ENCODE measurements at regions not wholly inside any gene's neighbourhood (a gene's known extent, or its start where the extent isn't known, plus 50 kb on each side); places are given as distances from the start of the nearest gene placed in this dataset.
"Not testable (repeated sequence)": the region's sequence is repeated elsewhere in the genome, so short reads cannot be mapped to it uniquely, and the experiment has no call there.

DNA sequence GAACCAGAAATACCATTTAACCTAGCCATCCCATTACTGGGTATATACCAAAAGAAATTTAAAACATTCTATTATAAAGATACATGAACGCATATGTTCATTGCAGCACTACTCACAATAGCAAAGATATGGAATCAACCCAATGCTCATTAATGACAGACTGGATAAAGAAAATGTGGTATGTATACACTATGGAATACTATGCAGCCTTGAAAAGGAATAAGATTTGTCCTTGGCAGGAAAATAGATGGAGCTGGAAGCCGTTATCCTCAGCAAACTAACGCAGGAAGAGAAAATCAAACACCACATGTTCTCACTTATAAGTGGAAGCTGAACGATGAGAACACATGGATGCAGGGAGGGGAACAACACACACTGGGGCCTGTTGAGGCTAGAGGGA lies 146.1 kb upstream of the HMGA2 start:
- not testable (repeated sequence) for DNase-seq (ENCODE audit: low read depth in 2 of 2)

DNA sequence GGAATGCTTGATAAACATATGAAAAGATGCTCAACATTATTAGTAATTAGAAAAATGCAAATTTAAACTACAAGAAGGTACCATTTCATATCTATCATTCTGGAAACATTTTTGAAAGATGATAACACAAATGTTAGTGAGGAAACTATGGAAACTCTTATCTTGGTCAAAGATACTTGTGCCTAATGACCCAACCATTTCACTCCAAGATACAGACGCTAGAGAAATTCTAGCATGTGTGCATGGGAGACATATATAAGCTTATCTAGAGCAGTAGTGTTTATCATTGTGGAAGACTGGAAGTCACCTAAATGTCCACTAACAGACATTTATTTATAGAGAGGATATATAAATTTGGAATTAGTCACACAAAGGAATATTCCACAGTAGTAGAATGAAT lies 143.1 kb upstream of the HMGA2 start:
- DNase-seq (ENCODE audit: low read depth in 2 of 2), result no peak

DNA sequence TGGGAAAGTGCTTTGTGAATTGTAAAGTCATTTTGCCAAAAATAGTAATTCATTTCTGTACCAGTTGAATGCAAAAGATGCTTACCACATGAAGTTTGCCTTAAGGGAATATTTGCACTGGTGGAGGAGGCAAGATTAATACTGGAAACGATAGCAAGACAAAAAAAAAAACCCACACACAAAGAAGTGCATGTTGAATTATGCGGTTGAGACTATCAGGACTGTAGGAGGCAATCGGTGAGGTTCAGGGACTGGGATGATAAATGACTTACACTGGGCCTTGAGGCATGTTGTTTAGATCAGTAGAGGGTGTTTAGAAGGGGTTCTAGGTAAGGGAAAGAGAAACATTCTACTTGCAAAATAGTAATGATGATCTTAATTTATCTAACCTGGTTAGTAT lies 142.2 kb upstream of the HMGA2 start:
- no peak for DNase-seq (ENCODE audit: low read depth in 2 of 2)

DNA sequence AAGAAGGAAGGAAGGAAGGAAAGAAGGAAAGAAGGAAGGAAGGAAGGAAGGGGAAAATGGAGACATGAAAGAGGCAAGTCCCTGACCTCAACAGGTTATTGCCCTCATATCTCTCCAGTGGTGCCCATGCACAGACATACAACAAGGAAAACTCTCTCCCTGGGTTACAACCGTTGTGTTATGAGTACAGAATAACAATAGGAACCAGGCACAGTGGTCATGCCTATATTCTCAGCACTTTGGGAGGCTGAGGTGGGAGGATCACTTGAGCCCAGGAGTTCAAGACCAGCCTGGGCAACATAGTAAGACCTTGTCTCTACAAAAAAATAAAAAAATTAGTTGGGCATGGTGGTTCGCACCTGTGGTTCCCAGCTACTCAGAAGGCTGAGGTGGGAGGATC lies 139.4 kb upstream of the HMGA2 start:
- no peak for DNase-seq (ENCODE audit: low read depth in 2 of 2)

DNA sequence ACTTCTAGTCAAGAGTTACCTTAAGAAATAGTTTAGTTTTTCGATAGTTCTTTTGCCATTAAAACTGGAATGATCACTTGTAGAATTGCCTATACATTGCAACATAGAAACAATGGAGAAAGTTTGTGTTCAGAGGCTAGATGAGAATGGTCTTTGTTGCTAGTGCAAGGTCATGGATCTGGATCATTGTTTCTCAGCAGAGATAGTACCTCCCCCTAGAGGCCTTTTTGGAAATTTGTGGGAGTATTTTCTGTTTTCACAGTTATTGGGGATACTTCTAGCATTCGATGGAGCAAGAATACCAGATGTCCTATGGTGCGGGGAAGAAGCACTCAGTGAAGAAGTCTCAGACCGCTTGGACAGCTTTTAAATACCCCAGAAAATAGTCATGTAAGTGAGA lies 138.8 kb upstream of the HMGA2 start:
- DNase-seq (ENCODE audit: low read depth in 2 of 2), result no peak

DNA sequence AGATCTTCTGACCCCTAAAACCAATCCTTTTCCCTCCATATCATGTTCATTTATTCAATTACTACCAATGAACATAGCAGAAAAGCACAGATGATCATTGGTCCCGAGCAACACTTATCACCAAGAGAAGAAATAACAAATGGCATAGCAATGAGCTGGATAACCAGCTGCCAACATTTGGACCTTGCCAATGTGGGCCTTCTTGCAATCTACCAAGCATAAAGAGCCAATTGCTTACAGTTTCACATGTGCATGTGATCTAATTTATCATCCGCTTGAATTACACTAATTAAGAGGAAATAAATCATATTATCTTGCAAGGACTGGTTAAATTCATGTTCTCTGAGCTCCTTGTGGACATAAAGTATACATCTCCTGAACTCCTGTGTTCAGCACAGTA lies 134.8 kb upstream of the HMGA2 start:
- DNase-seq (ENCODE audit: low read depth in 2 of 2), result no peak

DNA sequence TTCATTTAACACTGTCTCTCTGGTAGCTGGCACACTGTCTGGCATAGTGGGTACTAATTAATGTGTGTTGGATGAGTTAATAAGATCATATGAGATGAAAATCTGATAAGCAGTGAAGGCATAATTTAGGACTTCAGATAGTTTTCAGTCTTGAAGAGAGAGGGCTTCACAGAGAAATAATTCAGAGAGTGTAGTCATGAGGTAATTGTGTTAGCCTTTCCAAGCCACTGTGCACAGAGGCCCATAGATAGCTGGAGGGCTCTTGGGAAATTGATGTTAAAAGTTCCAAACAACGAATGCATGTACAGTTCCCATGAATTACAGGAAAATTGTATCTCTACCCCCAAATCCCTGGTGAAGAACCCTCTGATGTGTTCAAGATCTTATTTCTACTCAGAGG lies 133.8 kb upstream of the HMGA2 start:
- DNase-seq (ENCODE audit: low read depth in 2 of 2), result no peak

DNA sequence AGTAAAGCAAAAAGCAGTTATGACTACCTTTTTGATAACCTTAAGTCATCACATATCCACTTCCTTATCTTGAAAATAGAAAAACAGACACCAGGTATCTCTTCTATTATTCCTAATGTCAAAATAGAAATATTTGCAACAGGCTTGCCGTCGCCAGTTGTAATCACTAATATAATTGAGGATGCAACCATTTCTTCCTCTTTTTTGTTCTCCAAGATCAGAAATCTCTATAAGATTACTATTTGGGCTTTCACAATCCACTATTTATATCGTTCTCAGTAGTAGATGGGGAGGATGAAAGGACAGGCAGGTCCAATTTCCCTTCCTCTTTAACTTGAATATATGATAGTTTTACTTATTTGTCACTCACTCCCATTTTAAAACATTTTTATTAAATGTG lies 130.2 kb upstream of the HMGA2 start:
- no peak for DNase-seq (ENCODE audit: low read depth in 2 of 2)

DNA sequence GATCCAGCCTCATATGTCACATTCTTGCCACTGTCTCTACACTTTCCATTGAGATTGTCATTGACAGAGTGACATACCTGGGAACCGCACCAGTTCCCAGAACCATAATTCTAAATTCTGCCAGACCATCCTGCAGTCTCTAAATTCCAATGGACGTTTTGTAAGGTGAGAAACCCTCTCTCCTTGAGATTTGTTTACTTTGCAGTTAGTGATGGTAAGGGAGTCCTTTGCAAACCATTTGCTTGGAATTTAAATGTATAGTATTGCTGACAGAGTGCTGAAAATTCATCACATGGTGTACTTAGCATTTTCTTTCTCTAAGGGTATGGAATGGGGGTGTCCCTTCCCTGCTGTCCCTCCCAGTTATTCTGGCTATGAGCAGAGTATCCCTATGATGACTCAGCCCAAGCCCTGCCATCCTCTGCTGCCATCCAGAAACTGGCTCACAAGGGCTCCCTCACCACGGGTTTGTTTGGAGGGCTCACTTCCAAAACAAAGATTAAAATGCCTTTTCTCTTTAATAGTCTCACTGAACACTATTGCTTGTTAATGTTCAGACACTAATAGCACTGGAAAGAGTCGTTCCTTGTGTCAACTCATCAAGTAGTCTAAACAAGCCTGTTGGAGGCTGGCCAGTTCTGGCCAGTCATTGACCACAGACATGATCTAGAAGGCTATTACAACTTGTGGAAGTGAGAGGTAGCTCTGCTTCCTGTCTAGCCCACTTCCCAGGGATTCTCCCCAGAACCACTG lies 129.0 kb upstream of the HMGA2 start:
- DNase-seq (ENCODE audit: low read depth in 2 of 2), result no peak

DNA sequence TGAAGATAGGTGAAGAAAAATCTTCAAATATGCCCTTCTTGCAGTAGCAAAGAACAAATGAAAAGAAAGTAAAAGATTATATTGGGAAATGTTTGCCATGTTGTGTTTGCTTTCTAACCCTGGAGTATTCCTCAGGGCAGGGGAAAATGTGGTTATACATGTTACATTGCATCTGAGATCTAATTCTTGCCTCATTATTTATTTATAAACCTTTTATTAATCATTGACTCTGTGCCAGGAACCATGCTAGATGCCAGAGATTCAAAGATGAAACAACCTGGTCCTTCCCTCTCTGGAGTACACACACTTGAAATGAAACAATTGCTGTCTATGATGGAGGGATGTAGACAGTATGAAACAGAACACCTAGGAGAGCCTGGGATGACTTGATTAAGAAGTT lies 128.1 kb upstream of the HMGA2 start:
- no peak for DNase-seq (ENCODE audit: low read depth in 2 of 2)

DNA sequence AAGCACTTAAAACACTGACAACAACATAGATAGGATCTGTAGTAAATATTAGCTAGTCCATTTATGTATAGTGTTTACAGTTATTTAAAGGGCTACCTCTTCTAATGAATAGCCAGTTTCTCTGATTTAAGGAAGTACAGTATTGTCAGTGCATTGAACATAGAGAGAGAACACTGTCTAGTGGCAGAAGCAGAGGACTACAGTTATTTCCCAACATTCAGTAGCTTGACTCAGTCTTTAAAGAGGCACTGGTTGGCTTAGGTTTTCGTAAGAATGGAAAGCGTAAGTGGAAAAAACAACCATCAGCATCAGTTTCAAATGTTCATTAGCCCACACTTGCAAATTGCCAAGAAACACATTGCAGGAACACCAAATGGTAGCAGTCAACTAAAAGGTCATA lies 125.0 kb upstream of the HMGA2 start:
- DNase-seq (ENCODE audit: low read depth in 2 of 2), result no peak

DNA sequence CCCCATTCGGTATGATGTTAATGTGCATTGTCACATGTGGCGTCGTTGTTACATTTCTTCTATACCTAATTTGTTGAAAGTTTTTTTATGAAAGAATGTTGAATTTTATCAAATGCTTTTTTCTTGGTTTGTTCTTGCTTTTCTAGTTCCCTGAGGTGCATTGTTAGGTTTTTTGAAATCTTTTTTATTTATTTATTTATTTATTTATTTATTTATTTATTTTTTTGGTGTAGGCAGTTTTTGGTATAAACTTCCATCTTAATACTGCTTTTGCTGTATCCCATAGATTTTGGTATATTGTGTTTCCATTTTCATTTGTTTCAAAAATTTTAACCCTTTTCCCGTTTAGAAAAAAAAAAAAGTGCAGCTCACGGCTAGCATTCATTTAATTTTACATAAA lies 121.1 kb upstream of the HMGA2 start:
- DNase-seq (ENCODE audit: low read depth in 2 of 2), result no peak

DNA sequence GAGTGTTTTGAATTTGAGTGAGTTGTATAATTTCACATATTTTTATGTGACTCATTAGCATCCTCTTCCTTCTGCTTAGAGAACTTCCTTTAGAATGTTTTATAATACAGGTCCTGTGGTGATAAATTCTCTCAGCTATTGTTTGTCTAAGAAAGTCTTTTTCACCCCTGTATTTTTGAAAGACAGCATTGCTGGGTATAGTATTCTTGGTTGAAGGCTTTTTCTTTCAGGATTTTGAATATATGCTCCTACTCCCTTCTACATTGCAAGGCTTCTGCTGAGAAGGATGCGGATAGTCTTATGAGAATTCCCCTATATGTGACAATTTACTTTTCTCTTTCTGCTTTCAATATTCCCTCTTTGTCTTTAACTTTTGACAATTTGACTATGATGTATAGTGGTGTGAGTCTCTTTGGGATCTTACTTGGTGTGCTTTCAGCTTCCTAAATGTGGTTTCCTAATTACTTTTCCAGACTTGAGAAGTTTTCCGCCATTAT lies 118.9 kb upstream of the HMGA2 start:
- no peak for DNase-seq (ENCODE audit: low read depth in 2 of 2)

DNA sequence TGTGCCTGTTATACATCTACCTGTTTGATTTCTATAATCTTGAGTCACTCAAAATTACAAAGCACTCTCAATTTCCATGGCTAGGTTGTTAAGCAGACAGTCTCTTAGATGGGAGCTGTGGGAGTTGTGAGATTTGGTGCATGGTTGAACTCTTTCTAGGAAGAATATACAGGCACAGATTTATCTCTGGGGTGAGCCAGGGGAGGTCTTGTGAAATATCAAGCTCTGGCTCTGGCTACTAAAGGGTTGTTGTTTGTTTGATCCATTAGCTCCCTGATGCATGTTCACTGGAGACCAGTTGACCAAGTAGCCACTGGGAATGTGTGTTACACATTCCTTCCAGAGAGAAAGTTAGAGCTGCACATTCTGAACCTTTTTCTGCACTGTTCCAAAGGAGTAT lies 117.2 kb upstream of the HMGA2 start:
- no peak for DNase-seq (ENCODE audit: low read depth in 2 of 2)

DNA sequence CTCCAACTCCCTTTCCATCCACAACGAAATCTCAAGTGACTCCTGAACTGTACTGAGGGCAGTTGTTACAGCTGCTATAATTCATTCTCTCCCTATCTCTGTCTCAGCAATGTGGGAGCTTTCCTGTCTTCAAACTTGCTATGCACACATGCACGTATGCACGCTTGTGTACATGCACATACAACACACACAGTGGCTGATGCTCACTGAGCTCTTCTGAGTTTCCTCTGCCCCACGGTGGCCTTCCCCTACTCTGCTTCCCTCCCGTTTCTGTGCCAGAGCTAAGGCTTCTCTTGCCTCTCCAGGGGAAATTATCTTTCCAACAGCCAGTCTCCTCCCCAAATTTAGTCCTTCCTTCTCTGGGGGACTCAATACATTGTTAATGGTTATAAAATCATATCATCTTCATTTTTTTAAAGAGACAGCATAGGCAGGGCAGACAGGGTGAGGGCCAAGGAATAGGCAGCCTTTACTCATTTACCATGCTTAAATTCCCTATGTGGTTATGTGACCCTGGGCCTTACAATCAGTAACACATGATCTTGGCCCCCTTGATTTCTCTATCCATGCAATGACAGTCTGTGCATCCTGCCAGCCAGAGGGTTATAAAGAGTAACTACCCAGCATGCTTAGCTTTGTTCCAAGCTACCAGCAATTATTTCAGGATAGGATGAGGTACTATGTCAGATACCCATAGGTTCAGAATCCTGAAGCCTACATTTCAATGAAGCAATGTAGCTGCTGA lies 111.9 kb upstream of the HMGA2 start:
- DNase-seq (ENCODE audit: low read depth in 2 of 2), result no peak

DNA sequence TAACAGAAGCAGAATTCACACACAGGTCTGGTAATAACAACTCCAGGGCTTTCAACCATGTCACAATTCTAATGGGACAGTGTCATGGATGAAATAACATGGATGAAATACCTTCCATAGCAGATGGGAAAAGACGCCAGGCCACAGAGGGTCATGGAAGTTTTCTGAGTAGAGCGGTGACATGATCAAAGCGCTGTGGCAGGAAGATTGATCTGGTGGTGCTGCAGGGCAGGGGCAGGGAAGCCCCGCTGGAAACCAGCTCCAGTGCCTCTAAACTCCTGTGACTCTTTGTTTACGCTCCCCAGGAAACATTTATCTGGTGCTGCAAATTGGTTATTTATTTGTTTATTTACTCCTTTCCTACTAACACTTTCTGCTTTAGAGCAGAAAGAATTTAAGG lies 108.3 kb upstream of the HMGA2 start:
- DNase-seq (ENCODE audit: low read depth in 2 of 2), result no peak

DNA sequence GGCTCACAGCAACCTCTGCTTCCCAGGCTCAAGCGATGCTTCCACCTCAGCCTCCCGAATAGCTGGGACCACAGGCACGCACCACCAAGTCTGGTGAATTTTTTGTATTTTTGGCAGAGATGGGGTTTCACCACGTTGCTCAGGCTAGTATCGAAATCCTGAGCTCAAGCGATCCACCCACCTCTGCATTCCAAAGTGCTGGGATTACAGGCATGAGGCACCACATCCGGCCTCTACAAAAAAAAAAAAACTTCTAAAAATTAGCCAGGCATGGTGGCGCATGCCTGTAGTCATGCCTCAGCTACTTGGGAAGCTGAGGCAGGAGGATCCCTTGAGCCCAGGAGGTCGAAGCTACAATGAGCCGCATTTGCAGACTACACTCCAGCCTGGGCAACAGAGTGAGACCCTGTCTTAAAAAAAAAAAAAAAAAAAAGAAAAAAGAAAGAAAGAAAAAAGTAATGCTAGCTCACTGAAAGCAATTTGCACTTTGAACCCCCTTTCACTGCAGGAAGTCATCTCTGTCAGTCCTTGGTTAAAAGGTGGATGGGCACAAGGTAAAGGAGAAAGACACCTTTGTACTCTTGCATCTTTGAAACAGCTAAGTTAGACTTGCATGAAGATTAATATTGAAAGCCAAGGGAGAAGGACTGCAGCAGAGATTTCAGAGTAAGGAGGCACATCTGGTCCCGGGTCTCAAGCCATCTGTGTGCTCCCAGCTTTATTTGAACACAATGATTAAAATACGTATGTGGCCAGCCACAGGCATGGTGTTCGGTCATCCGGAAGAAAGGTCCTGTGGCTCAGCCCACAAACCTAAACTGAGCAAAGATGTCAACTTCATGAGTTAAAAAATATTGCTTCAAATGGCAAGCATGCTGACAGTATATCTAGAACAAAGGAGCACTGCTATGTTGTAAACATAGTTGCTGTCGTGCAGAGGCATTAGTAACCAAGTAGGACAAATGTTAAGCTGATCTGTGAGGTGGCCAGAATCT lies 103.8 kb upstream of the HMGA2 start:
- DNase-seq (ENCODE audit: low read depth in 2 of 2), result no peak

DNA sequence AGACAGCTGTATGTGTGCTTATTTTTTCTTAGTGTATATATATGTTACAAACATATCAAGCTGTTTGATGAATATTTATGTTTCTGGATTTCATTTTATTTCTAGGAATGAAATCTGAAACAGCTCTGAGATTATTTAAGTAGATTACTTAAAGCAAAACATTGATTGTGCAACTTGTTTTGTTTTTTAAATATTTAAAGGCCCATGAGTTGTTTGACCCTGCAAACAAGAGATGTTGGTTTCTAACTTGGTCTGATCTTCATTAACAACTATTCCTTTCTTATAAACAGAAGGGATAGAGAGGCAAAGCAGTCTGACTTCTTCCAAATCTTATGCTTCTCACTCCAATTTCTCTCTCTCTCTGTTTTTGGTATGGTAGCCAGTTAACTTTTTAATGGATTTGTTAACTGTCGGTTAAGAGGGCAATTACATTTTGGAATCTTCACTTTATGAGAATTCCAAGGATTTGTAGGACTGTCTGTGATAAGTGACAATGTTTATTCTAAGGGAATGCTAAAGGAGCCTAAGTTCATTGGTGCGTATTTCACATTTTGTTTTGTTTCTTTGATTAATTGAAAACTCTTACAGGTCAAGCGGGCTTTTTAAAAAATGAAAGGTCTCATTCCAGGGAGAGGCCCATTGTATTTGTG lies 102.6 kb upstream of the HMGA2 start:
- no peak for DNase-seq (ENCODE audit: low read depth in 2 of 2)

DNA sequence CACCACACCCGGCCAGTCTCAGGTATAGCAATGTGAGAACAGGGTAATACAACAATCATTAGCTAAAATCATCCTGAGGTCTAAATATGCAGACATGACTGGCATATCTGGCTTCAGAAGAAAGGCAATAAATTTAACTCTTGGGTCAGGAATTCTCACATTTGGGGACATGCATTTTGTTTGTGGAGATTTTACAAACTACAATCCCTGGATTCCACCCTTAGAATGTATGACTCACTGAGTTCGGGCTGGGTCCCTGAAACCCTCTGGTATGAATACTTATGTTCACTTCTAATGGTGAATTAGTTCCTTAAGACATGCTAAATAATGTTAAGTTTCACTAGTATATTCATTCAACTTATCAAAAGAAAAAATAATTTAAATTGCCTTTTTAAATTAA lies 98.9 kb upstream of the HMGA2 start:
- DNase-seq (ENCODE audit: low read depth in 2 of 2), result no peak

DNA sequence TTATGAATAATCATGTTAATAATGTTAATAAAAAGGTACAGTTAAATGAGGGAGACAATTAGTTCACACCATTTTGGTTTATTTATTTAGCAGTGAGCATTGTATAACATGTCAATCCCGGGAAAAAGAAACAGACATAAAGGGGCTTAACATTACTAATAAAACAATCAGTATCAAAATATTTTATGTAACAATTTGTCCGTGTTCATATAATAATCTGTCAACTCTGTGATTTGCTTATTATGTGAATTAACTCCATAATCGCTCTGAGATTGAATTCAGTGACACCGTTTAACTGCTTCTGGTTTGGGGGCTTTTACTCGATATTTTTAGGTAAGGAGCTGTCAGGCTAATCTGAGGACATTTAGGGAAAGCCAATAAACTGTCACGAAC lies 95.8 kb upstream of the HMGA2 start:
- no peak for DNase-seq (ENCODE audit: low read depth in 2 of 2)

Data from stimulated activated CD4-positive, alpha-beta T cell treated with anti-CD3 and anti-CD28 coated beads, Interleukin-4, amount 100 ng/mL, for 48 hours (primary cell).